ENCODE measurements at regions not wholly inside any gene's neighbourhood (a gene's known extent, or its start where the extent isn't known, plus 50 kb on each side); places are given as distances from the start of the nearest gene placed in this dataset.
A peak's percentile ranks its signal among the peaks of the same experiment; 100 is the strongest.

- no peak overlapping the region for H3K4ac ChIP-seq (ENCODE audit: low read depth, low read length)
- H4K20me1 ChIP-seq (ENCODE audit: control insufficient read depth, insufficient read depth, insufficient read length): no peaks in the 10 kb centered on the region
- 0 out of 5 replicates have a peak overlapping the region, but pooled peaks of 1 of the 2 experiments have one; percentile 25 for H3K4me3 Mint-ChIP-seq
- H3K79me2 ChIP-seq (ENCODE audit: insufficient read depth, low read length): no peaks in the 10 kb centered on the region
- no peak overlapping the region for H3K23ac ChIP-seq (ENCODE audit: insufficient read length, low read depth, low read length)
- no peak overlapping the region for H4K91ac ChIP-seq (ENCODE audit: insufficient read length, low read depth, low read length)
- no peak overlapping the region for H2AK5ac ChIP-seq (ENCODE audit: insufficient read length, low read length)
- no peak overlapping the region for H2BK5ac ChIP-seq (ENCODE audit: insufficient read length, low read length)
- no peak overlapping the region for H2BK15ac ChIP-seq (ENCODE audit: low read depth, low read length)
- H3K9ac ChIP-seq (ENCODE audit: extremely low read depth, insufficient read length, low read length): no peak overlapping the region
- H2BK20ac ChIP-seq (ENCODE audit: low read depth, low read length, poor library complexity, severe bottlenecking): no peak overlapping the region
- DNase-seq: no peak
- H3K27me3 ChIP-seq (ENCODE audit: insufficient read depth, low read length): no peaks in the 10 kb centered on the region; the same call in 1 of the 2 replicates
- H3K18ac ChIP-seq (ENCODE audit: insufficient read length, low read depth, low read length): no peak overlapping the region
- no peaks in the 10 kb centered on the region for H3K9me3 Mint-ChIP-seq
- no peaks in the 10 kb centered on the region for H3K23me2 ChIP-seq (ENCODE audit: insufficient read length, low read depth, low read length, poor library complexity, severe bottlenecking)
- peak overlapping the region; percentile 40 to 89 (median 70); a peak in 4 of 7 replicates for H3K27ac Mint-ChIP-seq
- H3K56ac ChIP-seq (ENCODE audit: insufficient read length, low read depth, low read length): no peak overlapping the region
- no peak overlapping the region for H2AFZ ChIP-seq (ENCODE audit: low read length)
- H3K36me3 Mint-ChIP-seq (ENCODE audit: insufficient read depth in 1 of 3, low read depth in 3 of 3): peaks cover 0 to 2% (median 0%) of the 10 kb centered on the region in 3 experiments; a peak in 2 of 7 replicates
- H4K5ac ChIP-seq (ENCODE audit: insufficient read length, low read depth, low read length): no peak overlapping the region
- H3K9me3 ChIP-seq (ENCODE audit: control insufficient read depth, low read depth, low read length): no peaks in the 10 kb centered on the region
- H3T11ph ChIP-seq (ENCODE audit: low read length): no peak overlapping the region
- peaks cover 44 to 51% of the 10 kb centered on the region in 2 experiments for H3K4me1 Mint-ChIP-seq
- no peaks in the 10 kb centered on the region for H3K27me3 Mint-ChIP-seq (ENCODE audit: low read depth)
- TF ChIP-seq CTCF (conservative IDR thresholded peaks at IDR 0.05): no peak
- WGBS (ENCODE audit: extremely low coverage, insufficient read length, low lambda C conversion rate): no CpG with 5 or more reads among the region's 2 CpGs
- H3K4me1 ChIP-seq (ENCODE audit: insufficient read depth, low read length): peaks cover 12% of the 10 kb centered on the region; the same call in 1 of the 2 replicates
- no peak overlapping the region for H2BK12ac ChIP-seq (ENCODE audit: insufficient read length, low read depth, low read length)
- no peak overlapping the region for H3K14ac ChIP-seq (ENCODE audit: insufficient read depth, low read length)
- no peak overlapping the region for H2BK120ac ChIP-seq (ENCODE audit: low read depth, low read length, poor library complexity, severe bottlenecking)
- H4K8ac ChIP-seq (replicated peaks; ENCODE audit: insufficient read length, low read depth, low read length): no peak overlapping the region
- H3K79me1 ChIP-seq (ENCODE audit: insufficient read depth, low read depth, low read length, poor library complexity, severe bottlenecking): no peaks in the 10 kb centered on the region
- H3K4me2 ChIP-seq (ENCODE audit: insufficient read depth, insufficient read length, low read length): no peak overlapping the region
- H3K27ac ChIP-seq (ENCODE audit: insufficient read length, low read depth, low read length): no peak overlapping the region
These were observed 157.1 kb upstream of the PZP start for GRCh38 chr12:9365296-9365695.

Data from H9 (cell line).